ENCODE measurements at regions not wholly inside any gene's neighbourhood (a gene's known extent, or its start where the extent isn't known, plus 50 kb on each side); places are given as distances from the start of the nearest gene placed in this dataset.

- no peak for TF ChIP-seq CTCF (IDR thresholded peaks at IDR 0.05)
- TF ChIP-seq REST (IDR thresholded peaks at IDR 0.05; ENCODE audit: insufficient read depth in 1 of 2, low read depth in 2 of 2, low read length in 1 of 2), result no peak
Observed at GRCh38 chr4:66602622-66603021, 932.3 kb upstream of the EPHA5 start.

Data from Panc1 (cell line).